Fibroblast of skin of scalp (primary cell): ENCODE measurements at regions not wholly inside any gene's neighbourhood (a gene's known extent, or its start where the extent isn't known, plus 50 kb on each side); places are given as distances from the start of the nearest gene placed in this dataset.

Experiments
- DNase-seq: peaks from one replicate; pipeline ENCODE4 v3.0.0-alpha.2; 2013

GRCh38 chr9:29906065-29906464, 2332.8 kb upstream of the C9orf72 start:
- no peak for DNase-seq

DNA sequence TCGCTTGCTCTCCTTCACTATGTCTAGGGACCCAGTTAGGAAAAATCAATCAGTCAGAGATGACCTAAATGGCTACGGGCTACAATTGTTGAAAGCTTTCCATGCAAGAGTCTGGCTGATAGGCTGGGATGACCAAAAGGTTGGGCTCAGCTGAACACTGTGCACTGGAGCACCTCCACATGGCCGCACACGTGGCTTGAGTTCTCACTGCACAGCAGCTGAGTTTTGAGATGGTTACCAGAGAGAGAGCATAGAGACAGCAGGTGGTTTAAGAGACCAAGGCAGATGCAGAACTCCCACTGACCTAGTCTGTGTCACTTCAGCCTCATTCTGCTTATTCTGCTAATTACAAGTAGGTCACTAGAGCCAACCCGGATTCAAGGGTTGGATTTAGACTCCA, 2354.8 kb upstream of the C9orf72 start:
- DNase-seq: no peak

GRCh38 chr9:29939559-29939958, 2366.3 kb upstream of the C9orf72 start:
- DNase-seq: no peak

GRCh38 chr9:29945012-29945411, 2371.7 kb upstream of the C9orf72 start:
- DNase-seq: peak; percentile 31

- DNase-seq: no peak
Observed at GRCh38 chr9:29958469-29958868, 2385.2 kb upstream of the C9orf72 start.

DNA sequence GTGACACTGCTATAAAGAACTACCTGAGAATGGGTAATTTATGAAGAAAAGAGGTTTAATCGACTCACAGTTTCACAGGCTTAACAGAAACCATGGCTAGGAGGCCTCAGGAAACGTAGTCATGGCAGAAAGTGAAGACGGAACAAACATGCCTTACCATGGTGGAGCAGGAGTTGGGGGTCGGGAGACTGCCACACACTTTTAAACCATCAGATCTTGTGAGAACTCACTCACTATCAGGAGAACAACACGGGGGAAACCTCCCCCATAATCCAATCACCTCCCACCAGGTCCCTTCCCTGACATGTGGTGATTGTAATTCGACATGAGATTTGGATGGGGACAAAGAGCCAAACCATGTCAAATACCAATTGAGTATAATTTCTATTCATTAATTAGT, 2392.6 kb upstream of the C9orf72 start:
- DNase-seq: no peak

DNA sequence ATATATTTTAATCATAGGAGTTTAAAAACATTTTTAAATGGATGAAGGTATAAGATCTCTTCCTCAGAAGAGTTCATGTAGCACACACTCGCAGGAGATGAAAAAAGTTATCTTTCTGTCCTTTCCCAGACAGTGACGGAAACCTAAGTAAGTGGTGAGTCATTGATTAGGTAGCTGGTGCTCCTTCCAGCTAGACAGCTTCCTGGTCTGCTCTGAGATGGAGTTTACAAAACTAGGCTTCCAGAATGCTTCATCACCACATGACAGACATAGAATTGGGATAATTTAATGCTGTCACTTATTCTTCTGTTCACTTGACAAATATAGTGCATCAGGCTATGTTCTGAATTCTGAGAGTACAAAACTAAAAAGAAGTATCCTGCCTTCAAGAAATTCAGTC, 2393.0 kb upstream of the C9orf72 start:
- DNase-seq: peak; percentile 38

DNA sequence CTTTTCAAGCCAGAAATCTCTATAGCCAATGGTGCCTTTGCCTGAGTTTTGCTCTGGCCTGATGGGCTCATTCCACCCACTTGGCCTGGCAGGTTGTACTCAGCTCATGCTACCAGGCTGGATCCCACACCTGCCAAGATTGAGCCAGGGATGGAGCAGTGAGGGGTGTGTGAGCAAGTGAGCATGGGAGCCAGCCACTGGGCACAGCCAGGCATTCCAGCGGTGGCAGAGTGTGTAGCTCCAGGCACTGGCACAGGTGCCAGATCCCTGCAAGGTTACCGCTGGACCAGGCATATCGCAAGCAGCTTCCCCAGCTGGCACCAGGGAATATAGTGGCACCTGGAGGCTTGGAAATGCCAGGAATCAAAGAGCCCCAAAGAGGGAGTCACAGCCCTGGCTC, 2395.6 kb upstream of the C9orf72 start:
- no peak for DNase-seq

DNA sequence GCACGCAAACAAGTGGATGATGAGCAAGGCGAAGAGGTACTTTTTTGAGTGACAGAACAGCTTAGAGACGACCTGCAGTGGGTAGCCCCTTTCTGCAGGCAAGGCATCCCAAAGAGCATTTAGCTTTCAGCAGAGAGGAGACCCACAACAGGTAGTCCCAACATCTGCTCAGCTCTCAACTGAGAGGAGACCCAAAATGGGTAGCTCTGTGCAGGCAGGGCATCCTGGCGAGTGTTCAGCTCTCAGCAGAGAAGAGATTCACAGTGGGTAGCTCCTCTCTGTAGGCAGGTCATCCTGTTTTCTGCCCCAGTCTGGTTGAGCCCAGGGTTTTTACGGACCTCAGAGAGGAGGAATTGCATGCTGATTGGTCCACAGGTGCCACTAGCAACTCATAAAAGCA, 2396.1 kb upstream of the C9orf72 start:
- DNase-seq: no peak

- no peak for DNase-seq
Observed at GRCh38 chr9:29969856-29970647, 2396.8 kb upstream of the C9orf72 start.

GRCh38 chr9:29974197-29974596, 2400.9 kb upstream of the C9orf72 start:
- DNase-seq: no peak

GRCh38 chr9:29976981-29977380, 2403.7 kb upstream of the C9orf72 start:
- DNase-seq: no peak

DNA sequence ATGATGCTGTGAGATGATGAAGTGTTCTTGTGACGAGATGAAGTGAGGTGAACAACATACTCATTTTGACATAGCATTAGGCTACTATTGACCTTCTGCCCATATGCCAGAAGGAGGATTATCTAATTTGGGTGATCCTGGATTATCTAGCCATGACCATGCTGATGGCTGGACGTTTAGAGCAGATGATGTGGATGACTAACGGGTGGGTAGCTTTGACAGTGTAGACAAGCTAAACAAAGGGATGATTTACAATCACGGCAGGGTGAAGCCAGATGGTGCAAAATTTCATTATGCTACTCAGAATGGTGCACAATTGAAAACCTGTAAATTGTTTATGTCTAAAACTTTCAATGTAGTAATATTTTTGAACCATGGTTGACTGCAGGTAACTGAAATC, 2403.4 kb upstream of the ACO1 start:
- no peak for DNase-seq

DNA sequence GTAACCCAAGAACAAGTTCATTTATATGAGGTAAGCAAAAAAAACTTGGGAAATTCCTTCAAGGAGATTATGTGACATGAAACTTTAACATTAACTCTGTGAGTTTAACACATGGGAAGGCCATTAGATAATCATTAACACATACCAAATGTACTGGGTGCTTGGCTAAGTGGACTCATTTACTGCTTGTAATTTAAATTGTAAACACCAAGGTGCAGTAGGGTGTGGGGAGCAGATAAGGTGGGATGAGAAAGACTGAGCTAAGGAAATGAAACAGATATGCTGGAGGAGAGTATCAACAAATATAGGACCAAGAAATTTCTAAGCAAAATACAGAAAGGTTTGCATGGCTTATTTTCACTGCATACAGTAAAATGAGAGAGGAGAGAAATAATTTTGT, 2384.8 kb upstream of the ACO1 start:
- no peak for DNase-seq

DNA sequence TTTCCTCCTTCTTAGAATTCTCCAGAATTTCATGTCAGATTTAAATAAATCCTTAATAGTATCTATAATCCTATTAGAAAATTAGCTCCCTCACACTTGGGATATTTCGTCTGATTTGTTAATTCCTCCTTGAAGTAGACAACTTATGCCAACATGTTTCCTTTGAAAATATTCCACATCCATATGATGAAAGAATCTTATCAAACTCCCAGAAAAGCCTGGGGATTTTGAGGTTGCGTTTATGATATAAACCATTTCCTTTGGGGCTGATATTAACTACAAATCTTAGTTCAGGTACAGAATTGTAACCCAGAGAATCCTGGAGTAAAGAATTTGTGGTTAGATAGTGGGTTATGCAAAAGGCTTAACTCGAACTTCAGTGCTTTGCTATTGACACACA, 2373.8 kb upstream of the ACO1 start:
- no peak for DNase-seq

DNA sequence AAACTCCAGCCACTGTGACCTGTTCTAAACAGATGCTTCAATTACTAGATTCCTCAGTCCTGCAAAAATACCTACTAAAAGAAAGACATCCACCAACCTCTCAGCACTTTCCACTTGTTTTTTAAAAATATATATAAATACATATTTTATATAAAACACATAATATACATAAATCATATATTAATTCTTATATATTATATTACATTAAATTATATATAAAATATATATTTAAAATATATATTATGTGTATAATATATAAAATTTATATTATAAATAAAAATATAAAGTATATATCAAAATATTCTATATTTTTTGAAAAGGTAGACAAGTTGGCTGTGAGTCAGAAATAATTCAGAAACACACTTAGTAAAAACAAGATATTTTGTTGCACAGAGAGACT, 2371.8 kb upstream of the ACO1 start:
- DNase-seq: no peak

- no peak for DNase-seq
Observed at GRCh38 chr9:30015073-30015472, 2369.4 kb upstream of the ACO1 start.

DNA sequence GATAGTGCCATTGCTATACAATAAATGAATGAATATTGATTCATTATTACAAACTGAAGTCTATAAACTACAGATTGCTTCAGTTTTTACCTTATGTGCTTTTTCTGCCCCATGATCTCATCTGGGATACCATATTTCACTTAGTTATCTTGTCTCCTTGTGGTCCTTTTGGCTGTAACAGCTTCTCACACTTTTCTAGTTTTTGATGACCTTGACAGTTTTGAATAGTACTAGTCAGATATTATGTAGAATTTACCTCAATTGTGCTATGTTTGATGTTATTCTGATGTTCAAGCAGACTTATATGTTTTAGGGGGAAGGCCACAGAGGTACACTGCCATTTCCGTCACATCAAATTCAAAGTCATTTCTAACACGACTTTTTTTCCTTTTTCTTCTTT, 2364.3 kb upstream of the ACO1 start:
- DNase-seq: no peak

- DNase-seq: no peak
Observed at GRCh38 chr9:30035761-30036160, 2348.7 kb upstream of the ACO1 start.

- no peak for DNase-seq
Observed at GRCh38 chr9:30036558-30036957, 2347.9 kb upstream of the ACO1 start.

GRCh38 chr9:30039712-30040111, 2344.7 kb upstream of the ACO1 start:
- no peak for DNase-seq

GRCh38 chr9:30048396-30048795, 2336.0 kb upstream of the ACO1 start:
- no peak for DNase-seq

DNA sequence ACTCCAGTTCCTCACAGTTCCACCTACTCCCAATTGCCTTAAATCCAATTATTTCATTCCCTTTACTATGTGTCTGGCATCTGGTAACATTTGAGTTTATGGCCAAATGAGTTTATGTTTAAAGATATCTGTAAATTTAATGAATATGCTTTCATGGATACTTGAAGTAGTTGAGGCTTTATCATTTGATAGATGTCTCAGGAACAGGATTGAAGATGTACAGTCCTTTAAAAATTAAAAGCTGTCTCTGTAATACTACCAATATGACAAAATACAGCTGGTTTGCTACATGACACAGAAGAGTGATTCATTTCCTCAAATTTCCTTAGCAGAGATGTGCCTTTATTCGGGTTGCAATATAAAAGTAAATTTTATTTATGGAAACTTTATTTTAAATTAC, 2326.0 kb upstream of the ACO1 start:
- no peak for DNase-seq

DNA sequence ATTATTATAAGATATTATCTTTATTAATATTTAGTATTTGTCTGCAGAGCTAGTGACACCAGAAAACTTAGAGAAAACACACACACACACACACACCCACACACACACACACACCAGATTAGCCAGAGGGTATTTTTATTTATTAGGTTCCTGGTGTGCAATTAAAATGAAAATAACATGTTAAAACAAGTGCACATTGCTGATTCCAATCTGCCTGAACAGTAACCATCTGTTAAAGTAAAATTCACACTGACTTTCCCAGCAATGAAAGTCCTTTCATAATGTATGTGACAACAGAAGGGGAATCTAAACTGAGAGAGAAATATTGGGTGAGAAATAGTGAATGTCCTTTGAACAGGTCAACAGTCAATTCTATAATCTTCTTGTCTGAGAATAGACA, 2323.5 kb upstream of the ACO1 start:
- no peak for DNase-seq

DNA sequence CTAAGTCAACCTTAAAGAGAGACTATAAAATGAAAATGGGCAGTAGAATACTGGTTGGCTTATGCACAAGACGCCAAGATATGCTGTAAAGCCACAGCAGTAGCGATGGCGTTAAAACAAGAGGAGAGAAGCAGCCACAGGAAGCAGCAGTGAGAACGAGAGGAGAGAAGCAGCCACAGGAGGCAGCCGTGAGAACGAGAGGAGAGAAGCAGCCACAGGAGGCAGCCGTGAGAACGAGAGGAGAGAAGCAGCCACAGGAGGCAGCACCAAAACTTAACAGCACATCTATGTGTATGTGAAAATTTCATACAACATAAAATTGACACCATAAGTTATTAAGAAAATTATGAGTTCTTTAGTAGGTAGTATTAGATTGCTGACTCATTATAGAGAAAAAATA, 2318.6 kb upstream of the ACO1 start:
- no peak for DNase-seq
